ENCODE measurements at regions not wholly inside any gene's neighbourhood (a gene's known extent, or its start where the extent isn't known, plus 50 kb on each side); places are given as distances from the start of the nearest gene placed in this dataset.
"Not testable (repeated sequence)": the region's sequence is repeated elsewhere in the genome, so short reads cannot be mapped to it uniquely, and the experiment has no call there.

DNA sequence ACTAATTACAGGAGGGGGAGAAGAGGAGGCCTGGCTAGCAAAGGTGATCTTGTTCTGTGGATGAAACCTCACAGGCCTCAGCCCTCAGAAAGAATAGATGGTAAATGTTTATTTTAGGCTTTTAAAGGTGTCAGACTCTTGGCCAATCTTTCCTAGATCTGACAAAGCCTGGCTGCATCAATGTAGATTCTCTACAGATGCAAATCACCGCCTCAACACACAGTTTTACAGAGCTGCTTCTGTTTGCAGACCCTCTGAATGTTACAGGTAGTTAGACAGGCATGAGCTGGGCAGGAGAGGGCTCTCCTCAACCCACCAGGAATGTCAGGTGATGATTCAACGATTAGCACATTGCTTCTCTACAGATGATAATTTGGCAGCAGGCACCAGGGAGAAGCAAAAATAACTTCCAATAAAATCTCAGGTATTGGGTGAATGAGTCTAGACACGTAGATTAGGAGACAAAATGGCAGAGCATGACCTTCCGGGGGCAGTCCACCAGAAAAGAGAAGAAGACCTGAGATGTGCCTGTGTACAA is 105.4 kb upstream of the VANGL1 start:
- in situ Hi-C loops (cut with MboI; ENCODE audit: low sequenced_read_pairs), result no loop called here

DNA sequence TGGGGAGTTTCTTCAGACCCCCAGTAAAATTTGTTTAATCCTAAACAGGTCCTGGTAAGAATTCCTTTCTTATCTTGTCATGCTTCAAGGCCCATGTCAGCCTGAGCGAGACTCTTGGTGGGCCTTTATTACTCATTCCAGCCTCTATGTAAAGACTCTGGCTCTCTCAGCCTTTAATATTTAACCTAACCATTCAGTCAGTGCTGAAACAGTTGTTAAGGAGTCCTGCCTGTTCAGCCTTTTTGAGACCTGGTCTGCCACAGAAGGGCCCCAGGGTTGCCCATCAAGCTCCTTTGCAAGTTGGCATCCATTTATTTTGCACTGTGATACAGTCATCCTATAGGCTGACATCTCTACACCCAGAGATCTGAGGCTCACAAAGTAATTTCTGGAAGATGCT is 107.7 kb upstream of the VANGL1 start:
- in situ Hi-C loops (cut with MboI; ENCODE audit: low sequenced_read_pairs), result no loop called here

- in situ Hi-C loops (cut with MboI; ENCODE audit: low sequenced_read_pairs), result no loop called here
Measured at GRCh38 chr1:115531631-115532264, 110.0 kb upstream of the VANGL1 start.

DNA sequence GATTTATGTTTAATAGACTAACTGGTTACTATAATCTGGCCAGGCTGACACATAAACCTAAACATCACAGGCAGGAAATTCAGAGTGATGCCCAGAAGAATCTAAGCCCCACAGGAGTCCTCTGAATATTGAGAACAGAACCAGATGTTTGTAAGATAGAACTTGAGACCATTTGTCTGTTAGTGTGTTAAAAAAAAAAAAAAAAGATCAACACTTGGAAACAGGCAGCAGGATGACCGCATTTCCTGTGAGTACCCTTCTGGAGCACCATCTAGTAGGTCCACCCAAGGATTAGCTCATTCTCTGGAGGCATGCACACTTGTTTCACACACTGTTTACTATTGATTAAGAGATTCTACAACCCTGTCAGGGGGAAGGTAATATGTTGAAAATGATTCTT is 111.4 kb upstream of the VANGL1 start:
- in situ Hi-C loops (cut with MboI; ENCODE audit: low sequenced_read_pairs), result no loop called here

DNA sequence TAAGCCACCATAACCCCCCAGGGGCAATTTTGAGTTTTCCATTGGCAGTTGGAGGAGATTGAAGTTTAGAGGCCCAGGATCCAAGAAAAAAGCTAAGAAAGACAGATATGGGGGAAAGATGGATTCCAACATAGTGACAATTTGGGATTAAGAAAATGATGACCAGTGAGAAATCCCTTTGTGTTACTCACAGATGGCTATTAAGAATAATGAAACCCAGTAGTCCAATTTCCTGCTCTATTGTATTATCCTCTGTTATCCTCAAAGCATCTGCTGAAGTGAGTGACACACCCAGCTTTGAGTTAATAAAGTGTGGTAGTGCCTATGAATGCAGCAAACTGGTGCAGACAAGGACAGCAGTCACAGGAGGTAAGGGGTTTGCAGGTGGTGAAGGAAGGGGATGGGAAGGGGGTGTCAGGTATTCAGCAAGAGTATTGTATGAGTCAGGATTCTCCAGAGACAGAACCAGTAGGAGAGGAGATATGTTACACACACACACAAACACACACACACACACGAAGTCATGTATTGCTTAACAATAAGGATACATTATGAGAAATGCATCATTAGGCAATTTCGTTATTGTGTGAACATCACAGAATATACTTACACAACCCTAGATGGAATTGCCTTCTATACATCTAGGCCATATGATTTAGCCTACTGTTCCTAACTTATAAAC is 112.4 kb upstream of the VANGL1 start:
- in situ Hi-C loops (cut with MboI; ENCODE audit: low sequenced_read_pairs), result no loop called here

- in situ Hi-C loops (cut with MboI; ENCODE audit: low sequenced_read_pairs), result not testable (repeated sequence)
Measured at GRCh38 chr1:115528336-115528735, 113.4 kb upstream of the VANGL1 start.

DNA sequence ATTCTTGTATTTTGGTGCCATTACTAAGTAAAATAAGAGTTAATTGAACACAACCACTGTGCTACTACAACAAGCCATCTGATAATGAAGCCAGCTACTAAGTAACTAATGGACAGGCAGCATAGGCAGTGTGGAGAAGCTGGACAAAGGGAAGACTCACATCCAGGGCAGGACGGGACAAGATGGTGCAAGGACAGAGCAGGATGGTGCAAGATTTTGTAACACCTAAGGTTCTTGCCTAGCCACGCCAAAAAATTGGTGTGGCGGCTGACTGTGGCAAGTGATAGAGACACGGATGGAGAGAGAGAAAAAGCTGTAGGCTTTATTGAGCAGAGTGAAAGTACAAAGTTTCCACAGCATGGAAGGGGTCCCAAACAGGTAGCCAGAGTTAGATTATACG is 114.0 kb upstream of the VANGL1 start:
- in situ Hi-C loops (cut with MboI; ENCODE audit: low sequenced_read_pairs), result no loop called here

GRCh38 chr1:115526900-115527299 is 114.9 kb upstream of the VANGL1 start:
- in situ Hi-C loops (cut with MboI; ENCODE audit: low sequenced_read_pairs), result no loop called here

- in situ Hi-C loops (cut with MboI; ENCODE audit: low sequenced_read_pairs), result no loop called here
Measured at GRCh38 chr1:115524236-115524635, 117.5 kb upstream of the VANGL1 start.

DNA sequence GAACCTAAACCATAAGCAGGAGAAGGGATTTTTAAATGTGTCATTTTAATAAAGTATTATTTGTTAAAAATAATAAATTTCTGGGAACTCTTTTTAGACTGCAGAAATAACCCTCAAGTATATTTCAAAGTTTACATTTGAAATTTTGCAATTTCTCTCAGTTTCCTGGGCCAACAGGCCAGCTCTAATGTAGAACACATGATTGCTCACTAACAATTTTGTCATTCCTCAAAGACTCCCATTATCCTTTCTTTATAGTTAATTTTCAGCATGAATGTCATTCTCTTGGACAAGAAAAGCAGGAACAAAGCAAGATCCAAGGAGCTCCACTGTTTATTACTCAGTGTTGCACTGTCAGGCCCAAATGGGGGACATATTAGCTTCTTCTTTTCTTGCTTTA is 119.4 kb upstream of the VANGL1 start:
- in situ Hi-C loops (cut with MboI; ENCODE audit: low sequenced_read_pairs), result no loop called here

DNA sequence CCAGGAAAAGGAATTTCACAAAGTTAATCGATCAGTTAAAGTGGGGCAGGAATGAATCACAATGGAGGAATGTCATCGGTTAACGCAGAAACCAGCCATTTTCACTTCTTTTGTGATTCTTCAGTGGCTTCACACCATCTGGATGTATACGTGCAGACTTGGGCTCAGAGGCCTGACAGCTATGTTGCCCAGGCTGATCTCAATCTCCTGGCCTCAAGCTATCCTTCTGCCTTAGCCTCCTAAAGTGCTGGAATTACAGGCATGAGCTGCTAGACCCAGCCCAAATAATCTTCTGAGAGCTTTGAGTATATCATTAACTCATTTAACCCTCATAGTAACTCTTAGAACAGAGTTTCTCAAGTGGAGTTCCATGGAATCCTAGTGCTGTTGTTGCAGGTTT is 126.5 kb upstream of the VANGL1 start:
- in situ Hi-C loops (cut with MboI; ENCODE audit: low sequenced_read_pairs), result no loop called here

GRCh38 chr1:115510226-115510625 is 131.5 kb upstream of the VANGL1 start:
- in situ Hi-C loops (cut with MboI; ENCODE audit: low sequenced_read_pairs), result not testable (repeated sequence)

- in situ Hi-C loops (cut with MboI; ENCODE audit: low sequenced_read_pairs), result no loop called here
Measured at GRCh38 chr1:115507901-115508300, 133.9 kb upstream of the VANGL1 start.

DNA sequence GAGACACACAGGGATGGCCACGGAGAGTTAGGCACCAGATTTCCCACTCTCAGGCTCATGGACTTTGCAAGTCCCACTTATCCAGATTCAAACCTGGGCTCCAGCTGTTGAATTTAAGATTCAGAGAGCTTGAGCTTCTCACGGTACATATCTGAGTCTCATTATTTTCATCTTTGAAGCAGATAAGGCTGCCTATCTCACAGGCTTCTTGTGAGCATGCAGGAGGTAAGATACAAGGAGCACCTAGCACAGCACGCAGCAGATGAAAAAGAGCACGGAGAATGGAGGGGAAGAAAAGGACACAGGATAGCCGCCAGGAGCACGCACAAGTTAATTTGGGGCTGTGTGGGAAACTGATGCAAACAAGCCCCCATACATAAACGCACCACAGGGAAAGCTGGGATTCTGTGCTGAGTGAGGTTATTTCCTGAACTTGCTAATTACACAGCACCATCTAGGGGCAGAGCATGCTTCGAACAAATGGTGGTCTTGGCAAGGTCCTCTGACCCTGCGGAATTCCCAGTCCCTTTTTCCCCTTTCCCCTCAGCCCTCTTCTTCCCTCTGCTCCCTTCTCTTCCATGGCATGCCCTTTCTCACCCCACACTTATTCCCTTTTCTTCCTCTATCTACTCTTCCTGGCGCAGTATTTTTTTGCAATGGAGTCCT is 134.7 kb upstream of the VANGL1 start:
- in situ Hi-C loops (cut with MboI; ENCODE audit: low sequenced_read_pairs), result no loop called here

DNA sequence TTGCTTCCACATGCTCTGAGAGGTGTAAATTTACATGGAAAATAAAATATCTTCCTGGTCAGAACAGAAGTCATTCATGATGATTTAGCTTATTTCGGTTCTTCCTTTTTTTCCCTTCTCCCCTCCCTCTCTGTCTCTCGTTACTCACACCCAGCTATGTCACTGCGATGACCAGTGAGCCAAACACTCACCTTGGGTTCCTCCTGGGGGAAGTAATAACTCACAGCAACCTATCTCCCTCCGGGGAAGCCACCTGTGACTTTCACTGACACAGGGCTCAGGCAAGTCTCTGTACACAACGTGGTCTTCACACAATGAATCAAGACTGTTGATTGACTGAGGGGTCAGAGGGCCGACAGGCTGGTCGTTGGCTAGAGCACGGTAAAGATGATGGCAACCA is 135.3 kb upstream of the VANGL1 start:
- in situ Hi-C loops (cut with MboI; ENCODE audit: low sequenced_read_pairs), result no loop called here

DNA sequence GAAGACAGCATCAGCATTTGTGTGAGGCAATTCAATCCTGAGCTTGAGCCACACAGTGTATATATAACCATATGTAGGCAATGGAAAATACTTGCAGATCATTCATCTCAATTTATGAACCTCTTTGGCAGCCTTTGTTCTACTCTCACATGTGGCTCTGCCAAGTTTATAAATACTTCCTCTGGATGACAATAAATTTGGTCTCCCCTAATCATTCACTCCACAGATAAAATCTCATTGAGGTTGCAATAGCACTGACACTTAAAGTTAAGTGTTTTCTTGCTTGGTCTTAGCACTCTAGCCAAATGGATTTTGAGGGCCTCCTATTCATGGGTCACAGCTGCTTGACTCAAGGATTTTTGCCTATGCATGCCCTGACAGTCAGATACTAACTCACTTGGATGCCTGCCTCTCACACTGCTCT is 136.6 kb upstream of the VANGL1 start:
- in situ Hi-C loops (cut with MboI; ENCODE audit: low sequenced_read_pairs), result no loop called here

GRCh38 chr1:115502183-115502582 is 139.6 kb upstream of the VANGL1 start:
- in situ Hi-C loops (cut with MboI; ENCODE audit: low sequenced_read_pairs), result not testable (repeated sequence)

DNA sequence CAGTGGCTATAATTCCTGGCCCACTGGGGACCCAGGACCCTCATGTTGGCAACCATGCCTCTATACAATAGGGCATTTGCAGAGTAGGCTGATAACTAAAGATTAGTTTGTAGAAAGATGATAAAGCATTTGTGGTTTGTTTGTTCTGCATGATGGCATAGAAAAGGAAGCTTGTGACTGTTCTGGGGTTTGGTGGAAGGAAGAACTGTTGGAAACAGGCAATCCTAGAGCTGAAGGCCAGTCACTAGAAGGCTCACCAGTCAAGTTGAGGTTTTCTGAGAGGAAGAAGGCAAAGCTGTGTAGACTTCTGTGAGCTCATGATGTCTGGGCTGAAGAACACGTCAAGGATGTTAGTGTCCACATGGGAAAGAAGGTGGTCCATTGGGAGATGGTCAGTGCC is 140.3 kb upstream of the VANGL1 start:
- in situ Hi-C loops (cut with MboI; ENCODE audit: low sequenced_read_pairs), result no loop called here

GRCh38 chr1:115499253-115499652 is 142.5 kb upstream of the VANGL1 start:
- in situ Hi-C loops (cut with MboI; ENCODE audit: low sequenced_read_pairs), result no loop called here

DNA sequence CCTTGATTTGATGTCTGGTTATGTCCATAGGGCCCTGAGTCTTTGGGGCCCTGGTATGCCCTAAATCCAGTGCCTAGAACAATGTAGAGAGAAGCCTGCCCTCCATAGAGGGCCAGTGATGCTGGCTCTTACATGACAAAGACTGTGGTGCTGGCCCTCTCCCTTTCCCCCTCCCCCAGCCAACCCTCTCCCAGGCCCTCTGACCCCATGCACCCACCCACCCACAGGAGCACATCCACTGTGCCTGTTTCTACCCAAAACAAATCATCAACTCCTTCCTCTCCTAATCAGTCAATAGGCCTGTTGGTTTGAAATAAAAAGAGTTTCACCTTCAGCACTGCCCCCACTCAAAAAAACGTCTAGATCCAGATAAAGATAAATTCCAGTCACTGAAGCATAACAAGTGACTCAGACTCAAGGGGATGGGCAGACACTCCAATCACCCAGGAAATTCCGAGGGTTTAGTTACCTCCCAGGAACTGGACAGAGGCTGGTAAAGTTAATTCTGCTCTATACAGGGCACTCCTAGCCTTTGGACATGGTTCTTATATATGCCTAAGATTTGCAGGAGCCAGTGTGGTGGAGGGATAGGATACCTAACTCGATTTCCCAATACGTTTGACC is 144.8 kb upstream of the VANGL1 start:
- in situ Hi-C loops (cut with MboI; ENCODE audit: low sequenced_read_pairs), result no loop called here

DNA sequence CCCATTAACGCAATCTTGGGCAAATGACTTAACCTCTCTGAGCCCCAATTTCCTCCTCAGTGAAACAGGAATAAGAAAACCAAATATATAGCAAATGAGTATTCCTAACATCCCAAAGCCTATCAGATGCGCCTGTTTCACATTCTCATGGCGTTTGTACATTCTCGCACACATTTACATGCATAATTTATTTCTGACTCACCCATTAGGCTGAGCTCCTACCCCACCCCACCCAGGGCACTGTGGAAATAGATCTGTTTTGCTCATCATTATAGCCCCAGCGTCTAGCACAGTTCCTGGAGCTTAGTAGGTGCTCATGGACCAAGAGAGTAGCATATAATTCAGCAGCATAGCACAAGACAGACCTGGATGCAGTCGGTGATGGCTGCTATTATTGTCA is 146.1 kb upstream of the VANGL1 start:
- in situ Hi-C loops (cut with MboI; ENCODE audit: low sequenced_read_pairs), result no loop called here

DNA sequence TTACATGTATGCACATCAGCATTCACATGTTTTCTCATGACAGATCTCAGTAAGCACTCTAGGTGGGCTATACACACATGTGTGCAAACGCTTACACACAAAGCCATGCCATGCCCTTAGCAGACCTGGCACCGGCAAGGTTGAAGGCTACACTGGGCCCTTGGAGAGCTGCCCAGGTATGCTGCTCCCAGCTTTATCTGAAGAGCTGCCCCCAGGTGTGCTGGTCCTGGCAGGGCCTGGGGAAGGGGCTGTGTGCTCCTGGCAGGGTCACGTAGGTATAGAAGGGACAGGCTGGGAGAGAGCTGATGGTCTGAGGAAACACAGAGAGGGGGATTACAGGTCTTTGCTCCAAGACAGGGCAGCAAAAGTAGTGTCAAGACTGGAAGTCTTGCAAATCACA is 146.7 kb upstream of the VANGL1 start:
- in situ Hi-C loops (cut with MboI; ENCODE audit: low sequenced_read_pairs), result no loop called here
